ENCODE measurements at regions not wholly inside any gene's neighbourhood (a gene's known extent, or its start where the extent isn't known, plus 50 kb on each side); places are given as distances from the start of the nearest gene placed in this dataset.
"Not testable (repeated sequence)": the region's sequence is repeated elsewhere in the genome, so short reads cannot be mapped to it uniquely, and the experiment has no call there.

DNA sequence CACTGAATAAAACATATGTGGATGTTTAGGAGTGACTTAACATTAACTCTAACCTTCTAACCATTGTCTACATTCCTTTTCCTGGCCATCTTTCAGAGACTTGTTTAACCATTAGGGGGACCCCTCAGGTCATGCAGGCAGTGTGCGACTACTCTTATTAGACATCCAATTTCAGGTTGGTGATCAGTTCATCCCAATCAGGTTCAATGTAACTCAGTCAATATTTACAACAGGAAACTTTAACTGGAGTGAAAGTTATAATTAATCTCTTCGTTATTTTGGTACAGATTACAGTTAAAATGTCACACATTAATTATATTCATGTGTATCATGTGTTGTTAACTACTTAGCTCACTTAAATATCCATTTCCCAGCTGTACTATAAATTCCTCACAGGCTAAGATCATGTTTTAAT is 68.8 kb upstream of the RGS1 start:
- no peaks in the 10 kb centered on the region for H3K36me3 ChIP-seq (ENCODE audit: control insufficient read depth, insufficient read depth, low read length)
- H3K27me3 ChIP-seq (ENCODE audit: control insufficient read depth, insufficient read depth, low read length) = no peaks in the 10 kb centered on the region
- no peak overlapping the region for H3K9ac ChIP-seq (ENCODE audit: low read depth, low read length)
- H3K9me3 ChIP-seq (ENCODE audit: control insufficient read depth, insufficient read depth, low read length) = no peaks in the 10 kb centered on the region
- H3K4me3 ChIP-seq (ENCODE audit: low read depth, low read length) = no peak overlapping the region
- no peaks in the 10 kb centered on the region for H3K4me1 ChIP-seq (ENCODE audit: control insufficient read depth, insufficient read depth, low read length)

DNA sequence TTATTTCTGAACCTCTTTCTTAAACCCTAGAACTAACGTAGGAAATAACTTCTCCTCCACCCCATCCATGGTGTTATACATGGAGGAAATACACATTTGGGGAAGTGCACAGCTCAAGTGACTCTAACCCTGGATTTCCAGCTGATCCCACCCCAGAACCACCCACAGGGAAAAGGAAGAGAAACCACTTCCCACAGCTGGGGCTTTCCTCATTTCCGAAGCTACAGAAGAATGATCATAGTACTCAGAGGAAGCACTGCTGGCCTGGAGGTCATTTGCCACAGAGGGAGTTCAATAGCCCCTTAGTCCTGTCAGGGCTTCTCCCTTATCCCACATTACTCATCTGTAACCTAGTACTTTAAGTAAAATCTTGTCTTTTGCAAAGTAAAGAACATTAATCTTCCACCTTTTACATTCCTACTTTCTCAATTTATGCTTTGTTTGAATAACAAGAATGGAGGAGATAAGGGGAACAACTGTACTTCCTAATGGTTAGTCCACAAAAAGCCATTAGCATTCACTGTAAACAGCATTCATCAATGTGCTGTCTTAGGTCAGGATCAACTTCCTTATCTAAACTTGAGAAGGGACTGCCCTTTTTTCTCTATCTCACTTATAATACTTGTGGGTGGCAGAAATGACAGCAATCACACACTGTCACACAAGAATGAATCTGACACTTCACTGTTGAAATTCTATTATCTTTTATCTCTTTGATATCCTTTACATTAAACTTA is 63.0 kb upstream of the RGS1 start:
- H3K4me3 ChIP-seq (ENCODE audit: low read depth, low read length) = no peak overlapping the region
- H3K27me3 ChIP-seq (ENCODE audit: control insufficient read depth, insufficient read depth, low read length) = no peaks in the 10 kb centered on the region
- no peaks in the 10 kb centered on the region for H3K4me1 ChIP-seq (ENCODE audit: control insufficient read depth, insufficient read depth, low read length)
- no peaks in the 10 kb centered on the region for H3K36me3 ChIP-seq (ENCODE audit: control insufficient read depth, insufficient read depth, low read length)
- no peaks in the 10 kb centered on the region for H3K9me3 ChIP-seq (ENCODE audit: control insufficient read depth, insufficient read depth, low read length)
- H3K9ac ChIP-seq (ENCODE audit: low read depth, low read length) = no peak overlapping the region

DNA sequence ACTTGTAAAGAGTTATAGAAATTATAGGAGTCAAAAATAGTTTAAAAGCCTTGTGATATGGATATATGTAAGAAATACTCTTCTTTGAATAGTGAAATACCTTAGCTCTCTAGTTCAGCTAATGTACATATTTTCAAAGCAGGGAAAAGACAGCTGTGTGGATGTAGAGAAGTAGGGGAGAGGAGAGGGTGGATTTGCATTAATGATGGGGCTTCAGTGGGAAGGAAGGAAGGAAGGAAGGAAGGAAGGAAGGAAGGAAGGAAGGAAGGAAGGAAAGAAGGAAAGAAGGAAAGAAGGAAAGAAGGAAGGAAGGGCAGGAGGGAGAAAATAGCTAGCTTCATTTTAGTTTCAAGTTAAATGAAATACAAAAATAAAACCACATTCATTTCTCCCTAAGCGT is 62.4 kb upstream of the RGS1 start:
- Histone ChIP-seq H3K27me3 (ENCODE audit: control insufficient read depth, insufficient read depth, low read length) (no peaks in the 10 kb centered on the region), H3K4me1 (ENCODE audit: control insufficient read depth, insufficient read depth, low read length) (no peaks in the 10 kb centered on the region), H3K9ac (ENCODE audit: low read depth, low read length) (no peak overlapping the region), H3K4me3 (ENCODE audit: low read depth, low read length) (no peak overlapping the region), H3K36me3 (ENCODE audit: control insufficient read depth, insufficient read depth, low read length) (no peaks in the 10 kb centered on the region), H3K9me3 (ENCODE audit: control insufficient read depth, insufficient read depth, low read length) (no peaks in the 10 kb centered on the region)

DNA sequence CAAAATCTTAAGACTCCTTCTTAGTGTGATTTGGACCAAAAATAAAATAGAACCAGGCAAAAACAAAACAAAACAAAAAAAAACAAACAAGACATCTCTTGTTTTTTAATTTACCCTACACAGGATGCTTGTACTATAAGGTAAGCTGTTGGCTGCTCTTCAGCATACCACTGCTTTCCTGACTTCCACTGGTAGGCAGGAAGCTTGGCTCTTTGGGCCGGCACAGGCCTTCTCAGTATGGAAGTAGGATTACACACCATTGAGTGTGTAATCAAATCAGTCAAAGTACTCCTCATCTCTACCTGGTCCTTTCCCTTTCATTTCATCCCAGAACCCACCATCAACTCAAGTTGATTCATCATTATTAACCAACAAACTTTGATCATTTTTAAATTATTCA is 61.9 kb upstream of the RGS1 start:
- H3K9ac ChIP-seq (ENCODE audit: low read depth, low read length) = no peak overlapping the region
- H3K27me3 ChIP-seq (ENCODE audit: control insufficient read depth, insufficient read depth, low read length) = no peaks in the 10 kb centered on the region
- no peaks in the 10 kb centered on the region for H3K4me1 ChIP-seq (ENCODE audit: control insufficient read depth, insufficient read depth, low read length)
- H3K9me3 ChIP-seq (ENCODE audit: control insufficient read depth, insufficient read depth, low read length) = no peaks in the 10 kb centered on the region
- H3K36me3 ChIP-seq (ENCODE audit: control insufficient read depth, insufficient read depth, low read length) = no peaks in the 10 kb centered on the region
- H3K4me3 ChIP-seq (ENCODE audit: low read depth, low read length) = no peak overlapping the region

DNA sequence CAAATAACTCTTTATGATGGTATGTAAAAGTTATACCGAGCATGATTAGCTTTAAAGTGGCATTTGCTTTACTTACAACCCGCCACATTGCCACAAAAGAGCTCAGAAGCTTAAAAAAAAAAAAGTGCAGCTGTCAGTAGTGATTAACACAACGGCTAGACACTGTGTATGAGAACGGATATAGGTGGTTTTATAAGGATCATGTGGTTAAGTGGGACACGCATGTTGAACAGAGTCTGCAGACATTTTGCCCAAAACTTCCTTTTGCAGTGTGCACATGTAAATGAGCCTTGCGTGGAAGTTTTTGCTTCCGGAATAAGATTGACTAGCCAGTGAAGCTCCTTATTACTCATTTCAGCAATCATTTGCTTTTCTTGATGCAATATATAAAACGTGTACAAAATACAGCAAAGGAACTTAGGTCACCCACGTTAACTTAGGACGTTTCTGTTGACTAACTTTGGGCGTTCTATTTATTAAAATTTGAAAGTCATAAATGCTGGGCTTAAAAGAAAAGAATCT is 58.7 kb upstream of the RGS1 start:
- H3K4me1 ChIP-seq (ENCODE audit: control insufficient read depth, insufficient read depth, low read length) = no peaks in the 10 kb centered on the region
- H3K4me3 ChIP-seq (ENCODE audit: low read depth, low read length) = no peak overlapping the region
- H3K9ac ChIP-seq (ENCODE audit: low read depth, low read length) = no peak overlapping the region

DNA sequence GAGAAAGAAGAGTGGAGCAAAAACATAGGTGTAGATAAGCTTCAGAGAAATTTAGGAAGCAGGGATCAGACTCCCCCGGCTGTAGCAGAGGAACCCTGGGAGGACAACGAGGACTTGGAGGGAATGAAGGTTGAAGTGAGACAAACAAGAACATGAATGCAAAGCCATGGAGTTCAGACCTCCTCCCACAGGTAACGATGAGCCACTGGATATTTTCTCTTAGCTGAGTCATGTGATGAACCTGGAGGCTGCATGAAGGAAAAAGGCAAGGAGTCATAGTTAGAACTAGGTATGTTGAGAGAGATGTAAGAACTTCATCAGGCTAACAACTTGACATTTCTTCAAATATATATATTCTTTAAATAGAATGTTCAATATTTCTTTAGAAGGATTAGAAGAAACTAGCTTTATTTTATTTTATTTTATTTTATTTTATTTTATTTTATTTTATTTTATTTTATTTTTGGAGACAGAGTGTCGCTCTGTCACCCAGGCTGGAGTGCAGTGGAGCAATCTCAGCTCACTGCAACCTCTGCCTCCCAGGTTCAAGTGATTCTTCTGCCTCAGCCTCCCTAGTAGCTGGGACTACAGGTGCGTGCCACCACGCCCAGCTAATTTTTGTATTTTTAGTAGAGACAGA is 57.7 kb upstream of the RGS1 start:
- not testable (repeated sequence) for H3K9me3 ChIP-seq (ENCODE audit: control insufficient read depth, insufficient read depth, low read length); H3K4me1 ChIP-seq (ENCODE audit: control insufficient read depth, insufficient read depth, low read length); H3K36me3 ChIP-seq (ENCODE audit: control insufficient read depth, insufficient read depth, low read length); H3K27me3 ChIP-seq (ENCODE audit: control insufficient read depth, insufficient read depth, low read length); H3K4me3 ChIP-seq (ENCODE audit: low read depth, low read length); H3K9ac ChIP-seq (ENCODE audit: low read depth, low read length)

More for the DNA sequence above, 58.7 kb upstream of the RGS1 start:
- Histone ChIP-seq H3K9me3 (ENCODE audit: control insufficient read depth, insufficient read depth, low read length) (no peaks in the 10 kb centered on the region), H3K27me3 (ENCODE audit: control insufficient read depth, insufficient read depth, low read length) (no peaks in the 10 kb centered on the region), H3K36me3 (ENCODE audit: control insufficient read depth, insufficient read depth, low read length) (no peaks in the 10 kb centered on the region)

DNA sequence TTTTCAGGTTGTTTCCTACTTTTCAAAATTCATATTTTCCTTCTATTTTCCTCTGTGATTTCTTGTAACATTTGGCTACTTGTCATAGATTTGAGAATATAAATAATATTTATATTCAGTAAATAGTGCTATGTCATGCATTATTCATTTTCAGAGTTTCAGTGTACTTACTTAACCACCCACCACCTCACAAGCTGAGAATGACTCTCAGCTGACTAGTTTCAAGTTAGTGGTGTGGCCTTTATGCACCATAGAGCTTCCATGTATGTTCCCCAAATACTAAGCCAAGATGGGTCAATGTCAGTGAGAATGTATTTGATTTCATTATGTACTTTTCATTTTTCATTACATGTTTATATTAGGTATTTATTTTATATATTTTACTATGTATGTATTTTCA is 56.9 kb upstream of the RGS1 start:
- H3K4me3 ChIP-seq (ENCODE audit: low read depth, low read length) = no peak overlapping the region
- H3K9me3 ChIP-seq (ENCODE audit: control insufficient read depth, insufficient read depth, low read length) = no peaks in the 10 kb centered on the region
- H3K36me3 ChIP-seq (ENCODE audit: control insufficient read depth, insufficient read depth, low read length) = no peaks in the 10 kb centered on the region
- no peaks in the 10 kb centered on the region for H3K27me3 ChIP-seq (ENCODE audit: control insufficient read depth, insufficient read depth, low read length)
- H3K9ac ChIP-seq (ENCODE audit: low read depth, low read length) = no peak overlapping the region
- H3K4me1 ChIP-seq (ENCODE audit: control insufficient read depth, insufficient read depth, low read length) = no peaks in the 10 kb centered on the region

DNA sequence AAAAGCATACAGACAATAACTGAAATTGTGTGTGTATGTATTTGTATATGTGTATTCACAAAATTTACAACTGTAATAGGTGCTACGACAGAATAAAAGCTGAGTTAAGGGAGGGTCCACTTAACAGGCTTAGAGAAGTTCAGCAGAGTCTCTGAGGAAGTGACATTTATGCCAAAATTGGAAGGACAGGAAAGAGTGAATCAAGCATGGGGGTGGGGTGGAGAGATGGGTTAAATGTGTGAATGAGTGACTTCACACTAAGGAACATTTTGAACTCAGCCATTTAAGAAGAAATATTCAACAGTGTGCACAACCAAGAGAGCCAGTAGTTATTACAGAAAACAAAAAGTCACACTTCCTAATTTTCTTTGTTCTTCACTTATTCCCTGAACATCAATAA is 53.8 kb upstream of the RGS1 start:
- Histone ChIP-seq H3K27me3 (ENCODE audit: control insufficient read depth, insufficient read depth, low read length) (no peaks in the 10 kb centered on the region), H3K36me3 (ENCODE audit: control insufficient read depth, insufficient read depth, low read length) (no peaks in the 10 kb centered on the region), H3K4me3 (ENCODE audit: low read depth, low read length) (no peak overlapping the region), H3K9ac (ENCODE audit: low read depth, low read length) (no peak overlapping the region), H3K9me3 (ENCODE audit: control insufficient read depth, insufficient read depth, low read length) (no peaks in the 10 kb centered on the region), H3K4me1 (ENCODE audit: control insufficient read depth, insufficient read depth, low read length) (no peaks in the 10 kb centered on the region)

DNA sequence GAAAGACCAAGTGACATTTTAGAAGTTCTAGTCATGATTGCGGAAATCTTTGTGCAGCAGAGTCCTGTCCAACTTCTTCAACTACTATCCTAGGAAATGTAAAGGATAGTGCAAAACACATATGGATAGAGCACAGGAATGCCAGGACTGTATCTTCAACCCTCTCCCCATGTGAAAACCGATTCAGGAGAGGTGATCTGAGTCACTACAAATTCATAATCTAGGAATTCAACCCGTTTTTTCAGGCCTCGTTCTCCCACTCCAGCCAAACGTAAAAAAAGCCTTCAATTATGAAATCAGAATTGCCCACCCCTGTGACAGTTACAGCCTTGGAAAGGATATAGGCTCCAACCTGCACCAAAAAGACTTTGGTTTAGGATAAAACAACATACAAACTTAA is 52.9 kb upstream of the RGS1 start:
- Histone ChIP-seq H3K36me3 (ENCODE audit: control insufficient read depth, insufficient read depth, low read length) (no peaks in the 10 kb centered on the region), H3K27me3 (ENCODE audit: control insufficient read depth, insufficient read depth, low read length) (no peaks in the 10 kb centered on the region), H3K9me3 (ENCODE audit: control insufficient read depth, insufficient read depth, low read length) (no peaks in the 10 kb centered on the region), H3K9ac (ENCODE audit: low read depth, low read length) (no peak overlapping the region), H3K4me1 (ENCODE audit: control insufficient read depth, insufficient read depth, low read length) (no peaks in the 10 kb centered on the region), H3K4me3 (ENCODE audit: low read depth, low read length) (no peak overlapping the region)

DNA sequence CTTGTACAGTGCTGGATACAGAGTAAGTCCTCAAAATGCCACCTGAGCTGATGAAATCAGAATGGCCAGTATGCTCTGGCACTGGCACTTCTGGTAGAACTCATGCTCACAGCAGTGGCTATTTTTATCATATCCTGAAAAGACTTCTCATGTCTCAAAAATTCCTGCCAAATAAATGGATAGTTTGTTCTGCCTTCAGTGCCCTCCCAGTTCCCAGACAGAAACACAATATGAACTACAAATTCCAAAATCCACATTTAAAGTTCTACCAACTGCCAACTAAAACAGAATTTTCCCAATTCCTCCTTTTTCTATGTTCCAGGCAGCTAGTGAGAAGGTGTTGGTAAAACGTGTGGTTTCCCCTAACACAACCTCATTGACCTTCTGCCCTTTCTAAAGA is 51.4 kb upstream of the RGS1 start:
- no peaks in the 10 kb centered on the region for H3K36me3 ChIP-seq (ENCODE audit: control insufficient read depth, insufficient read depth, low read length)
- H3K4me1 ChIP-seq (ENCODE audit: control insufficient read depth, insufficient read depth, low read length) = peaks cover 4% of the 10 kb centered on the region
- H3K9me3 ChIP-seq (ENCODE audit: control insufficient read depth, insufficient read depth, low read length) = no peaks in the 10 kb centered on the region
- H3K9ac ChIP-seq (ENCODE audit: low read depth, low read length) = no peak overlapping the region
- H3K27me3 ChIP-seq (ENCODE audit: control insufficient read depth, insufficient read depth, low read length) = no peaks in the 10 kb centered on the region
- no peak overlapping the region for H3K4me3 ChIP-seq (ENCODE audit: low read depth, low read length)
